H1 (cell line): ENCODE measurements at regions not wholly inside any gene's neighbourhood (a gene's known extent, or its start where the extent isn't known, plus 50 kb on each side); places are given as distances from the start of the nearest gene placed in this dataset.

ENCODE experiments used
- BCL11A ChIP-seq, 2 experiments: IDR thresholded peaks; one replicate each; pipeline ENCODE4 v1.6.1; 2011; ENCODE audit warnings: low read depth in 2 of 2, low read length in 2 of 2, mild to moderate bottlenecking in 2 of 2
- CBX5 ChIP-seq: fragments of 300-800, 300-1000 bp; sonication (generic); IDR thresholded peaks from 2 replicates; pipeline ENCODE4 v1.7.1; 2016; ENCODE audit warnings: antibody characterized with exemption, low read length, low read depth
- EZH2 ChIP-seq: fragments of 200-600 bp; sonication (generic); IDR thresholded peaks from 2 replicates; pipeline ENCODE4 v1.7.1; 2012; ENCODE audit warnings: low read depth, mild to moderate bottlenecking, moderate library complexity, low read length, inconsistent platforms; ENCODE audit not compliant: severe bottlenecking
- GTF2F1 ChIP-seq: IDR thresholded peaks from 2 replicates; pipeline ENCODE4 v1.6.1; 2012; ENCODE audit warnings: low read depth, low read length, improper control_type of control experiment, borderline replicate concordance
- NRF1 ChIP-seq: IDR thresholded peaks from 2 replicates; pipeline ENCODE4 v1.6.1; 2011; ENCODE audit warnings: mild to moderate bottlenecking, low read depth, low read length, improper control_type of control experiment
- SIX5 ChIP-seq: IDR thresholded peaks from 2 replicates; pipeline ENCODE4 v1.6.1; 2011; ENCODE audit warnings: mild to moderate bottlenecking, low read depth, low read length
- SRF ChIP-seq: IDR thresholded peaks from 2 replicates; pipeline ENCODE4 v1.6.1; 2011; ENCODE audit warnings: mild to moderate bottlenecking, low read depth, low read length, moderate library complexity
- USF2 ChIP-seq: IDR thresholded peaks from 2 replicates; pipeline ENCODE4 v1.6.1; 2011; ENCODE audit warnings: low read length, improper control_type of control experiment
- YY1 ChIP-seq: IDR thresholded peaks from 2 replicates; pipeline ENCODE4 v1.6.1; 2011; ENCODE audit warnings: low read depth, mild to moderate bottlenecking, low read length
- TF ChIP-seq, protein P1 (sequence below): fragments of 300-600 bp; sonication (generic); IDR thresholded peaks from 2 replicates; pipeline ENCODE4 v1.7.1; 2012; ENCODE audit warnings: low read length, moderate library complexity, mild to moderate bottlenecking, inconsistent platforms; ENCODE audit not compliant: insufficient replicate concordance

GRCh38 chr6:1020837-1021236 lies 291.1 kb upstream of the FOXQ1 start (continued):
- TF ChIP-seq, protein P1, sequence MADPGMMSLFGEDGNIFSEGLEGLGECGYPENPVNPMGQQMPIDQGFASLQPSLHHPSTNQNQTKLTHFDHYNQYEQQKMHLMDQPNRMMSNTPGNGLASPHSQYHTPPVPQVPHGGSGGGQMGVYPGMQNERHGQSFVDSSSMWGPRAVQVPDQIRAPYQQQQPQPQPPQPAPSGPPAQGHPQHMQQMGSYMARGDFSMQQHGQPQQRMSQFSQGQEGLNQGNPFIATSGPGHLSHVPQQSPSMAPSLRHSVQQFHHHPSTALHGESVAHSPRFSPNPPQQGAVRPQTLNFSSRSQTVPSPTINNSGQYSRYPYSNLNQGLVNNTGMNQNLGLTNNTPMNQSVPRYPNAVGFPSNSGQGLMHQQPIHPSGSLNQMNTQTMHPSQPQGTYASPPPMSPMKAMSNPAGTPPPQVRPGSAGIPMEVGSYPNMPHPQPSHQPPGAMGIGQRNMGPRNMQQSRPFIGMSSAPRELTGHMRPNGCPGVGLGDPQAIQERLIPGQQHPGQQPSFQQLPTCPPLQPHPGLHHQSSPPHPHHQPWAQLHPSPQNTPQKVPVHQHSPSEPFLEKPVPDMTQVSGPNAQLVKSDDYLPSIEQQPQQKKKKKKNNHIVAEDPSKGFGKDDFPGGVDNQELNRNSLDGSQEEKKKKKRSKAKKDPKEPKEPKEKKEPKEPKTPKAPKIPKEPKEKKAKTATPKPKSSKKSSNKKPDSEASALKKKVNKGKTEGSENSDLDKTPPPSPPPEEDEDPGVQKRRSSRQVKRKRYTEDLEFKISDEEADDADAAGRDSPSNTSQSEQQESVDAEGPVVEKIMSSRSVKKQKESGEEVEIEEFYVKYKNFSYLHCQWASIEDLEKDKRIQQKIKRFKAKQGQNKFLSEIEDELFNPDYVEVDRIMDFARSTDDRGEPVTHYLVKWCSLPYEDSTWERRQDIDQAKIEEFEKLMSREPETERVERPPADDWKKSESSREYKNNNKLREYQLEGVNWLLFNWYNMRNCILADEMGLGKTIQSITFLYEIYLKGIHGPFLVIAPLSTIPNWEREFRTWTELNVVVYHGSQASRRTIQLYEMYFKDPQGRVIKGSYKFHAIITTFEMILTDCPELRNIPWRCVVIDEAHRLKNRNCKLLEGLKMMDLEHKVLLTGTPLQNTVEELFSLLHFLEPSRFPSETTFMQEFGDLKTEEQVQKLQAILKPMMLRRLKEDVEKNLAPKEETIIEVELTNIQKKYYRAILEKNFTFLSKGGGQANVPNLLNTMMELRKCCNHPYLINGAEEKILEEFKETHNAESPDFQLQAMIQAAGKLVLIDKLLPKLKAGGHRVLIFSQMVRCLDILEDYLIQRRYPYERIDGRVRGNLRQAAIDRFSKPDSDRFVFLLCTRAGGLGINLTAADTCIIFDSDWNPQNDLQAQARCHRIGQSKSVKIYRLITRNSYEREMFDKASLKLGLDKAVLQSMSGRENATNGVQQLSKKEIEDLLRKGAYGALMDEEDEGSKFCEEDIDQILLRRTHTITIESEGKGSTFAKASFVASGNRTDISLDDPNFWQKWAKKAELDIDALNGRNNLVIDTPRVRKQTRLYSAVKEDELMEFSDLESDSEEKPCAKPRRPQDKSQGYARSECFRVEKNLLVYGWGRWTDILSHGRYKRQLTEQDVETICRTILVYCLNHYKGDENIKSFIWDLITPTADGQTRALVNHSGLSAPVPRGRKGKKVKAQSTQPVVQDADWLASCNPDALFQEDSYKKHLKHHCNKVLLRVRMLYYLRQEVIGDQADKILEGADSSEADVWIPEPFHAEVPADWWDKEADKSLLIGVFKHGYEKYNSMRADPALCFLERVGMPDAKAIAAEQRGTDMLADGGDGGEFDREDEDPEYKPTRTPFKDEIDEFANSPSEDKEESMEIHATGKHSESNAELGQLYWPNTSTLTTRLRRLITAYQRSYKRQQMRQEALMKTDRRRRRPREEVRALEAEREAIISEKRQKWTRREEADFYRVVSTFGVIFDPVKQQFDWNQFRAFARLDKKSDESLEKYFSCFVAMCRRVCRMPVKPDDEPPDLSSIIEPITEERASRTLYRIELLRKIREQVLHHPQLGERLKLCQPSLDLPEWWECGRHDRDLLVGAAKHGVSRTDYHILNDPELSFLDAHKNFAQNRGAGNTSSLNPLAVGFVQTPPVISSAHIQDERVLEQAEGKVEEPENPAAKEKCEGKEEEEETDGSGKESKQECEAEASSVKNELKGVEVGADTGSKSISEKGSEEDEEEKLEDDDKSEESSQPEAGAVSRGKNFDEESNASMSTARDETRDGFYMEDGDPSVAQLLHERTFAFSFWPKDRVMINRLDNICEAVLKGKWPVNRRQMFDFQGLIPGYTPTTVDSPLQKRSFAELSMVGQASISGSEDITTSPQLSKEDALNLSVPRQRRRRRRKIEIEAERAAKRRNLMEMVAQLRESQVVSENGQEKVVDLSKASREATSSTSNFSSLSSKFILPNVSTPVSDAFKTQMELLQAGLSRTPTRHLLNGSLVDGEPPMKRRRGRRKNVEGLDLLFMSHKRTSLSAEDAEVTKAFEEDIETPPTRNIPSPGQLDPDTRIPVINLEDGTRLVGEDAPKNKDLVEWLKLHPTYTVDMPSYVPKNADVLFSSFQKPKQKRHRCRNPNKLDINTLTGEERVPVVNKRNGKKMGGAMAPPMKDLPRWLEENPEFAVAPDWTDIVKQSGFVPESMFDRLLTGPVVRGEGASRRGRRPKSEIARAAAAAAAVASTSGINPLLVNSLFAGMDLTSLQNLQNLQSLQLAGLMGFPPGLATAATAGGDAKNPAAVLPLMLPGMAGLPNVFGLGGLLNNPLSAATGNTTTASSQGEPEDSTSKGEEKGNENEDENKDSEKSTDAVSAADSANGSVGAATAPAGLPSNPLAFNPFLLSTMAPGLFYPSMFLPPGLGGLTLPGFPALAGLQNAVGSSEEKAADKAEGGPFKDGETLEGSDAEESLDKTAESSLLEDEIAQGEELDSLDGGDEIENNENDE, result no peak
- TF ChIP-seq CBX5, result no peak
- no peak for TF ChIP-seq SIX5
- TF ChIP-seq YY1, result no peak
- TF ChIP-seq NRF1, result no peak
- no peak for TF ChIP-seq SRF
- no peak for TF ChIP-seq BCL11A (IDR thresholded peaks at IDR 0.05; ENCODE audit: low read depth in 2 of 2, low read length in 2 of 2)
- no peak for TF ChIP-seq USF2
- TF ChIP-seq EZH2, result no peak
- TF ChIP-seq GTF2F1, result no peak
